NCI-H2107 treated with DMSO at 0.1 percent for 48 hours (cell line): ENCODE measurements at regions not wholly inside any gene's neighbourhood (a gene's known extent, or its start where the extent isn't known, plus 50 kb on each side); places are given as distances from the start of the nearest gene placed in this dataset.

Source experiments
- DNase-seq: peaks from one replicate; lab custom pipeline; 2025; ENCODE audit not compliant: unreplicated experiment; lab: John Stamatoyannopoulos, UW

DNA sequence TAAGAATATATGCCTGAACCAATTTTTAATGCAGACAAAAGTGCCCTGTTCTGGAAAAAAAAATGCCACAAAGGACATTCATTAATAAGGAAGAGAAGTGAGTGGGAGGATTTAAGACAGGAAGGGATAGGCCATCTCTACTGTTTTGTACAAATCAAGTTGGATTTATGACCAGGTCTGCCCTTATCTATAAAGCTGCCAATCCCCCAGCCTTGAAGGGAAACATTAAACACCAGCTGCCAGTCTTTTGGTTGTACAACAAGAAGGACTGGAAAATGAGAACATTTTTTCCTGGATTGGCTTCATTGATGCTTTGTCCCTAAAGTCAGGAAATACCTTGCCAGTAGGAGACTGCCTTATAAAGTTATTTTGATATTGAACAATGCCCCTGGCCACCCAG, 444.0 kb downstream of the NPHP4 start:
- no peak for DNase-seq

DNA sequence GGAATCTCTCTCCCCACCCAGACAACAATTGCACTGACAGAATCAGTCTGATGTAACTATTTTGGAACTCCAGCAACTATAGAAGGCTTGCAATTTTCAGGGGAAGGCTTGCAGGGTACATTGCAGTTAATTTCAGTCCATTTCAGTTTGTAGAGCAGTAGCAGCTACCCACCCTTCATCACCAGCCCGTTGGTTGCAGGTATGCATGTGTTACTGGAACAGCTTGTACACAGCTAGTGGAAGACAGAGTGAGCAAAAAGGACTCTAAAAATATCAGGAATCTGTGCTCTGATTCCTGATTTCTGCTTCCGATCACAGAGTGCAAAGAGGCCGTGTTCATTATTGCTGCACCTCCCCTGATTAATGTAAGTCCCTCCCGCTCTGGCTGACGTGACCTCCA, 449.0 kb downstream of the NPHP4 start:
- DNase-seq = no peak

DNA sequence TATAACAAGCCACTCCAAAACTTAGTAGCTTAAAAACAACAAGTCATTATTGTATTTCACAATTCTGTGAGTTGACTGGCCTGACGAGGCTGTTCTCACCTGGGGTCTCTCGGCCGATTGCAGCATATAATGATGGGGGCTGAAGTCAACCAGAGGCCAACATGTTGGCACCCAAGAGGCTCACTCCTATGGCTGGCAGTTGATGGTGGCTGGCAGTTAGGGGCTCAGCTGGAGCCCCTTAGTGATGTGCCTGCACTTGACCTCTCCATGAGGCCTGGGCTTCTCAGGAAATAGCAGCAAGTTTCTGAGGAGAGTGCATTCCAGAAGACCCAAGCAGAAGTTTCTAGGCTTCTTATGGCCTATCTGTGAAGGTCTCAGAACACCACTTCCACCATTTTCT, 459.4 kb downstream of the NPHP4 start:
- no peak for DNase-seq

DNA sequence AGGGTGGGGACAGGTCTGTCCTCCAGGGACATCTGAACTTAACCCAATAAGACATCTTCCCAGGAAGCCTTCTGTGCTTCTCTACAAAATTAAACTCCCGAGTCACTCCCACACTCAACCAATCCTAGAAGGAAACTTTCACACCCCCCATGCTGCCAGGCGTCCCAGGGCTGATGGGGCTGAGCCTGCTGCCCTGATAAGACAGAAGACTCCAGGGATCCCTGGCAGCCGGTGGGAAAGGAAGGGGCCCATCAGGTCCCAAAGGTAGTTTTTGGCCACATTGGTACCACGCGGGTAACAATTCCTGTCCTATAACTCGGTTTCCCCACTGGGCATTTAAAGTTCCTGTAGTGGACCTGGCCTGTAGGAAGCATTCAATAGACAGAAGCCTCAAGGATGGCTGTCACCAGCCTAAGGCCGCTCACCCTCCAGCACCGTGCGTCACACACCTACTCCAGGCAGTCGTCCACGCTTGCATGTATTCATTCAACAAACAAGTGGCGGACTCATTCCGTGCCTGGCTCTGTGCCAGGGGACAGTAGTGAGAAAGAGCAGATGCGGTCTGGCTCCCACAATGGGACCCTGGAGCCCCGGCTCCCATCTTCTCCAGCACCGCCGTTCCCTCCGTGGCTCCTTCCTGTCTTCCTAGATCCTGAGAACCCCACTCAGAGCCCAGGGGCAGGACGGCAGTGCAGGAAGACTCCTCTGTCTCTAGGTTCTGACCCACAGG, 465.2 kb downstream of the NPHP4 start:
- DNase-seq = no peak

DNA sequence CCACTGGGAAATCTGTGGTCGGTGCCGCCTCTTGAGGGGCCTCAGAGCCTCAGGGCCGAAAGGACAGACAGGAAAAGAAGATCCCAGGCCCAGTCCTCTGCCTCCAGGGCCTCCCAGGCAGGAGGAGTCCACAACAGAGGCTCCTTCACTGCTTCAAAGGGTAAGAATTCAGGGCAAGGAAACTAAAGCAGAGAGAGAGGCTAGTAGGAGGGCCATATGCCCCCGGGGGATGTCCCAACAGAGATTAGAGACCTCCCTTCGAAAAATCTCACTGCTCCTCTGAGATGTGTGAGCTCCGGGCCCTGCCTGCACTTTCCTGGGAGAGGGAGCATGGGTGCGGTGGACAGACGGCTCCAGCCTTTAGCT, 465.9 kb downstream of the NPHP4 start:
- DNase-seq = no peak

DNA sequence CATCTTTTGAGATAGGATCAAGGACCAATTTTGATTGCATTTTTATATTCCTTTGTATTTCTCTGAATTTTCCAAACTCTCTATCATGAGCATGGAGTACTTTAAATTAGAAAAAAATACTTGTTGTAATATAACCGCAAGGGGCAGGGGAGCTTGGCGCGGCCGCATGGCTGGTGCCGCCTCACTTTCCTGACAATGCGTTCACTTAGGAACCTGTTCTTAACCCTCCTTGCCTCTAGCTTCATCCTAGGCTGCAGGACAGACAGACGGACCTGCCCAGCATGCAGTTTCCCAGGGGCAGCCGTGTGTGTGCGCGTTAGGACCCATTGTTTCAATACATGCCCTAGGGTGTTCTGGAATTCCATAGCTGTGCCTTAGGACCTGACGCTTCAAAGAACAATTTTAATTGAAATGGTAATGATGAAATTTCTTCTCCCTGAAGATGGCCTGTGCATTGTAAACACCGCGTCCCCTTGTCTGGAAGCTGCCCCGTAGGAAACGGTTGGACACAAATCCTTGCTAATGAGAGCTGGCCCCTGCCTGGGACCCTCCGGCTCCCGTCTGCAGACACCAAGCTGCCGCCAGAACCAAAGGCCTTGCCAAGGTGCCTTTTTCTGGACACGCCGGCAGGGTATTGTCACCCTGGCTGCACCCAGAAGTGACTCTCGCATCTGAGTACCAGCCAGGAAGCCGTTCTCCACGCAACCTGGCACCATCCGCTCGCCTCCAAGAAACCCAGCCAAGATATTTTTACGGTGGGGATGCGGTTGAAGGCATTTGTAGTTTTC, 466.4 kb downstream of the NPHP4 start:
- DNase-seq = no peak

DNA sequence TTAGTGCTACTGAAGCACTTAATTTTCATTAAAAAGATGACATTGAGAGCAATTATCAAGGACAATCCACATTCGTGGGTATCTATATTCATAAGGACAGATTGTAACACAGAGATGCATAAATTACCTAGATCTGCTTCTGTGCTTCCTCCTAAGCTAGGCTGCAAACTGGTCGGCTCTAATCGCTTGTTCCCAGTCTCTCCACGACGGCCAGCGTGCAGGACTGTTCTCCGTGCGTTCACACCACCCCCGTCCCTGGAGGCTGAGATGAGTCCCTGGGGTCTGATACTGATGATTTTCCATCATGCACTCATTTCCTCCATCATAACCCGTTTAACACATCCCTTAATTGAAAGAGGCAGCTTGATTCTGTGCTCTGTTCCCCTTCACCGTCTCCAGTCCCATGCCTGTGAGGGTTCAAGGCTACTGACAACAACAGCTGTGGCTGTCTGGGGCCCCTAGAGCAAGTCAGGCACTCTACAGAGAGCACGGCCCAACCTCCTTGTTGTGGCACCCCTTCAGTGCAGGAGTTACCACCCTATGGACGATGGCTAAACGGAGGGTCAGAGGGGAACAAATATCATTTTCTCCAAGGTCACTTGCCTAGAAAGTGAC, 469.6 kb downstream of the NPHP4 start:
- no peak for DNase-seq

DNA sequence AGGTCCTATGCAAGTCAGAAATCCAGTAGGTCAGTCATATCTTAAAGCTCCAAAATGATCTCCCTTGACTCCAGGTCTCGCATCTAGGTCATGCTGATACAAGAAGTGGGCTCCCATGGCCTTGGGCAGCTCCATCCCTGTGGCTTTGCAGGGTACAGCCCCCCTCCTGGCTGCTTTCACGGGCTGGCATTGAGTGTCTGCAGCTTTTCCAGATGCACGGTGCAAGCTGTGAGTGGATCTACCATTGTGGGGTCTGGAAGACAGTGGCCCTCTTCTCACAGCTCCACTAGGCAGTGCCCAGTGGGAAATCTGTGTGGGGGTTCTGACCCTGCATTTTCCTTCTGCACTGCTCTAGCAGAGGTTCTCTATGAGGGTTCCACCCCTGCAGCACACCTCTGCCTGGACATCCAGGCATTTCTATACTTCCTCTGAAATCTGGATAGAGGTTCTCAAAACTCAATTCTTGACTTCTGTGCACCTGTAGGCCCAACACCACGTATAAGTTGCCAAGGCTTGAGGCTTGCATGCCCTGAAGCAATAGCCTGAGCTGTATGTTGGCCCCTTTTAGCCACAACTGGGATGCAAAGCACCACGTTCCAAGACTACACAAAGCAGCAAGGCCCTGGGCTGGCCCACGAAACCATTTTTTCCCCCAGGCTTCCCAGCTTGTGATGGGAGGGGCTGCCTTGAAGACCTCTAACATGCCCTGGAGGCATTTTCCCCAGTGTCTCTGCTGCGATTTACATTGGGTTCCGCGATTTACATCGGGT, 472.7 kb downstream of the NPHP4 start:
- DNase-seq = no peak

DNA sequence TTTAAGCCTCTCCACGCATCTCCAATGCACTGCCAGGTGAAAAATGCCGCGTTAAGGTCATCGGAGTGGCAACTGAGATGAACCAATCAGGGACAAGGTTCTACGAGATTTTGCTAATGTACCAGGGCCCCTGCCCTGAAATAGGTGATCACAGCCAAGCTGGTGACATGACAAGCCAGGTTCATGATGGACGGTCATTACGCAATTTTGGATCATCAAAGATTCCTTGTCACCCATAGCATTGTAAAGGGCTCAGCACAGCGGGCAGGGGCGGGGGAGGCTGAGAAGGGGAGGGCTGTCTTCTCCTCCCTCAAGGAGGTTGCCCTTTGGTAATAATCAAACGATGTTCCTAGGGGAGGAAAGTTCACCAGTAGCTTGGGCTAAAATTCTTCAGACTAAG, 475.5 kb downstream of the NPHP4 start:
- DNase-seq = no peak

DNA sequence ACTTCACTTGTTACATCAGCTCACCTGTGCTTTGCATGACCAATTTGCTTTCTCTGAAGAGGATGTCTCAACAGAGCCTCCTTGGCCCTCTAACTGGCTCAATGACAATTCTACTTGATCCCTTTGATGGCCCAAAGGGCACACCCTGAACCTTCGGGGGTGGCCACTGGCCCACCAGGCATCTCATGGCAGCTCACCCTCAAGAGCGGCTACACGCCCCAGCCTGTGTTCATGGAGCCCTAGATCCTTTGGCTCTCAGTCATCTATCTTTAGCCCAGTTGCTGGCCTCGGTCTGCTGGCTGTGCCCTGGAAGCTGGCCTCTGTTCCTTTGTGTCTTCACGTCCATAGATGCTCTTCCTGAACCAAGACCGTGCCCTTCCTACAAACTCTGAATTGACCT, 476.7 kb downstream of the NPHP4 start:
- no peak for DNase-seq

DNA sequence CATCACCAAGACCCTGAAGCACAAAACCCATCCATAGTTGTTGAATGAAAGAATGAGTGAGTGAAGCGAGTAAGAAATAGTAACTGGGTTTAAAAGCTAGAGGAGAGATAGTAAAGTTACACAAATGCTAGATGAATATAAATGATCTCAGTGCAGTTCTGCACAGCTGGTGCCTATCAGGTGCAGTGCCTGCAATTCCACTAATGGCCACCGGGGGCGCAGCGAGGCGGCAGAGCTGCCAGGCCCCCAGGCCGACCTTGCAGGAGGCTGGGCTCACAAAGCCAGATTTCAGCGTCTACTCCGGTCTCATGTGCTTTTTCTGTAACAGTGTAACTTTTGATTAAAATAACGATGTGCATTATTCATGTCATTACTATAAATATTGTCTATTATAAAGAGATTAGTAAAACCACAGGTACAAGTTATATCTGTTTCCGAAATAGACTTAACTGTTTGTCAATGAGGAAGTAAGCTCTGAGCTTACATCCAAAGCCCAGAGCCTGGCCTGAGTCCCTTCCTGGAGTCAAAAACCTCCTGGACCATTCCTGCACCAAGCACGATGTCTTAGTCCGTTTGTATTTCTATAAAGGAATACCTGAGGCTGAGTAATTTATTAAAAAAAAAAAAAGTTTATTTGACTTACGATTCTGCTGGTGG, 477.6 kb downstream of the NPHP4 start:
- DNase-seq = no peak

DNA sequence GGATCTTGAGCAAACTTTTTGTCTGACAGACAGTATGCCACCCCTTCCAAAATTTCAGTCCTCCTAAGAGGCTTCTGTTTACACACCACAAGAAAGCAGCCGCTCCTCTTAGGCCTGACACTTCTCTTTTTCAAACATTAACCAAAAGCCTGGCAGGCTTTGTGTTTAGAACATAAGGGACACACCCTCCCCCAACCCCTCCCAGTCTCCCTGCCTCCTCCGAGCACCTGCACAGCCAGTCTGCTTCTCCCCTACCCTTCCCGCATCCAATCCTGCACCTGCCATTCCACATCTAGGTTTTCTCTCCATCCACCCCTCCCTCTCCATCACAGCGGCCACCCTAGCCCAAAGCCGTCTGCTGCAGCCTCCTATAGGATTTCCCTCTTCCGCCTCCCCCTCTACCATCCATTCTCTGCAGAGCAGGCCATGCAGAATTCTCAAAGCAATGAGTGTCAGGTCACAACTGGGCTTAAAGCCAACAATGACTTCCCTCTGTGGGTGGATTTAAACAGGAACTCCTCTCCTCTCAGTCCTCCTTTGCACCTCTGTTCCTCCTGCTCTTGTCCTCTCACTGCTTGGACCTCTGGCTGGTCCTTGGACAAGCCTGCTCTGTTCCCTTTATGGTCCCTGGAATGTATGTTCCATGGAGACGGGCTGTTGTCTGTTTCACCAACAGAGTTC, 478.2 kb downstream of the NPHP4 start:
- DNase-seq = peak; percentile 10

DNA sequence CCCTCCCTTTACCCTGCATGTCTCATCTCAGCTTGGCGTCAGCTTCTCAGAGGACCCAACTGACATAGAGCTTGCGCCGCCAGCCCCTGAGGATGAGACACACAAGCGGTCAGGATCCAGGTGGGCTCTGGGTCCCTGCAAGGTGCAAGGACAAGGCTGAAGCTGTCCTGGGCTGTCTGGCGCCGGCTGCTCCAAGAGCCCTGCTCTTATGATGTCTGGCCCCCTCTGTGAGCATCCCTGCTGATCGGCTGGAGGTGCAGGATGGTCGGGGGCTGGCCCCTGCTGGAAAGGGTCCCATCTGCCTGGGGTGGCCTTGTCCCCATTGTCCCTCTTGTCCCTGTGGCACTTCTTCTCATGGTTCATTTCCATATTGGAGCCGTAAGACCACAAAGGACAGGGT, 479.0 kb downstream of the NPHP4 start:
- DNase-seq = no peak

DNA sequence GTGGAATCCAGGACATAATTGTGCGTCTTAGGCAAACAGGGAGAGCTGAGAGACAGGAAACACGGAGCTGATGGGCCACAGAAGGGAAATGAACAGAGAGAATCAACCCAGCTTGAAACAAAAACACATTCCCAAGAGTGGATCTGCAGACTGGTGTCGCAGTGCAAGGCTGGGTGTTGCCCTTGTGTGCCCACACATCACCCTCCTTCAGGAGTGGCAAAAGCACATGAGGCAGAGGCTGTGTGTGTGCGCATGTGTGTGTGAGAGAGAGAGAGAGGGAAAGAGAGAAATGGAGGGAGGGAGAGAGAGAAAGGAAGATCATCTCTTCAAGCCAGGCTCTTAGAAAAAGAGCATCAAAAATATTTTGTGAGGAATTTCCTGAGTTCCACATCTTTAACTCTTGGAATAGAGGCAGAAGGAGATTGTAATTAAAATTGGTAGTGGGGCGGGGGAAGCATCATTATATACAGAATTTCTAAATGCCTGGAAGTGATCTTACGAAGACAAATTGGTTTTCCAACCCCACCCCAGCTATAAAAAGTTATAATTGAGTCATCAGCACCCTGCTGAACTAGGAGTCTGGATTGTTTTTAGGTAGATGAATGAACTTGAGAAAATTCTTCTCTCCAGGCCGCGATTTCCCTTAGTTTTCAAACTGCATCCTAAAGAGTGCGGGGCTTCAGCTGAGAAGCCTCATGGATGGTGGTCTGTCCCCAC, 480.7 kb downstream of the NPHP4 start:
- no peak for DNase-seq

DNA sequence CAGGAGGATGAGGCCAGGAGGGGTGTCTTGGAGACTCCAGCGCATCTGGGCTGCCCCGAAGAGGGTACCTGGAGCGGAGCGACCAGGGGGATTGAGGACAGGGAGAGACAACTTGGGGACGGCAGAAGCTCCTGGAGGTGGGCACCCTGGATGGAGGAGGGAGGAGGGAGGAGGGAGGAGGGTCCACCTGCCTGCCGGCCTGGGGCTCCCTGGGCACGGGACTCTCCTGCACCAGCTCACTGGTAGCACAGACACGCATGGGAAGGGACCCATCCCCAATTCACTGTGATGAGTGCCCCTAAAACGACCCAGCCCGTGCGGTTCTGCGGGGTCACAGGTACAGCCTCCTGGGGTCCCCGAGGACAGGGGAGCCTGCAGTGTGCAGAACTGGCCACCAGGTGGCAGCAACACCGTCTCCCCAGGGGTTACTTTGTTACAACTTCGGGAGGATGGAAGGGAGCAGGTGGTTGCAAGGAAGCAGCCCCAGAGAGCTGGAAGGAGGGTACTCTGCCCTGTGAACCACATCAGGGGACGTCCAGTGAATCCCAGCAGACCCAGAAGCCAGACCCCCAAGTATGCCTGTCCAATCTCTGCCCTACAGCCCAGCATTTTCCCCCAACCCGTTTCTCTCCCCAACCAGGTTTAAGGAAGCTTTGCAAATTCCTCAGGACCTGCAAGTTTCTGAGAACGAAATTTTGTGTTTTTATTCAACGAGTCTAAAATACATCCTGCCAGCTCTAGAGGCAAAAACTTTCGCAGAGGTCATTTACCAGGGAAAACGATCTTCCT, 482.4 kb downstream of the NPHP4 start:
- DNase-seq = no peak

DNA sequence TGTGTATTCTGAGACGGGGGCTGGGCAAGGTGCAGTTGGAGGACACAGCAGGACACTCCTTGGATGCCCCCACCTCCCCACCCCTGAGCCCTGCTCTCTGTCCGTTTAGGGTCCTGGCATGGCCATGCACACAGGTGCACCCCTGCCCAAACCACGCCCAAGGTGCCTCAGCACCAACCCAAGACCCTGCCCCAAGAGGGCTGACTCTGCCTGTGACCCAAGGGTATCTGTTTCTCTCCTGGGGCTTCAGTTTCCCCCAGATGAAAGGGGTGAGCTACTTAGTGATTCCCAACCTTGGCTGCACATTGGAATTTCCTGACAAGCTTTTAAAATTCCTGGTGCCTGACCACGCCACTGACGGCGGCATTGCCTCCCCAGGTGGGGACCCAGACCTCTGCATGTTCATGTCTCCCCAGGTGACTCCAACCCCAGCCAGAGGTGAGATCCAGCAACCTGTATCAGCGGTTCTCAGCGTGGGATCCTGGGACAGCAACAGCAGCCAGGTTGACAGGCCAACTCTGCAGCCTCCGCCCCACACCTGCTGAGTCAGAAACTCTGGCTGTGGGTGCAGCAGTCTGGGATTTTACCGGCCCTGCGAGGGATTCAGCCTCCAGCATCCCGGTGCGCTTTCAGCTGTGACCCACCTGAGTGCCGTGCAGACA, 483.4 kb downstream of the NPHP4 start:
- no peak for DNase-seq

DNA sequence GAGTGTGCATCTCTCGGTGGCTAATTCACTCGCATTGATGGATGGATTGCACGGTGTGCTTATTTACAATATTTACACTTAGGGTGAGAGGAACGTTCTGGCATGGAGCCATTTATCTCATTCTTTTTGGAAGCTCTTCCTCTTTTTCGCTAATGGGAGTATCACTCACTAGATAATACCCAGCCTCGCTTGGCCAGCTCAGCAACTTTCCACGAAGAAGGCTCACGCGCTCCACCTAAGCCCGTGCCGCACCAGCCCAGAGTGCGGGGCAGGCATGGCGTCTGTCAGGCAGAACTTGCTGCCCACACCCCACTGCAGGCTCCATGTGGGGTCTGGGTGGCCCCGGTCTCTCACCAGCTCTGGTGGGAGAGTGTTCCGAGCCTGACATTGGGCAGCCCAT, 484.9 kb downstream of the NPHP4 start:
- no peak for DNase-seq

DNA sequence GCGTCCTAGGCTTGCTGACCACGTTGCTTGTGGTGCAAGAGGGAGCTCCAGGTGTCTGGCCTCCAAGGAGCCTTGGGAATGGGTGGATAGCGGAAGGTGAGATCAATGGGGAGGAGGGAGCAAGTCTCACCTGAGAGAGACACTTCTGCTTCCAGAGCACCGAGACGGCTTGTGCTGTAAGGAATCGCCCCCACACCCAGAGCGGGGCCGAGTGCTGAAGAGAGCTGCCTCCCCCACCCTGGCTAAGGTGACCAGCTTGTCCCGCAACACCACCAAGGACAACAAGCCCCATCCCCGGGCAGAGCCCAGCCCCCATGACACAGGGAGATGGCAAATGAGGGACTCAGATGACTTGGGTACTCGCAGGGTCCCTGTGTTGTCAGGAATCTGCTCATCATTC, 485.6 kb downstream of the NPHP4 start:
- no peak for DNase-seq

DNA sequence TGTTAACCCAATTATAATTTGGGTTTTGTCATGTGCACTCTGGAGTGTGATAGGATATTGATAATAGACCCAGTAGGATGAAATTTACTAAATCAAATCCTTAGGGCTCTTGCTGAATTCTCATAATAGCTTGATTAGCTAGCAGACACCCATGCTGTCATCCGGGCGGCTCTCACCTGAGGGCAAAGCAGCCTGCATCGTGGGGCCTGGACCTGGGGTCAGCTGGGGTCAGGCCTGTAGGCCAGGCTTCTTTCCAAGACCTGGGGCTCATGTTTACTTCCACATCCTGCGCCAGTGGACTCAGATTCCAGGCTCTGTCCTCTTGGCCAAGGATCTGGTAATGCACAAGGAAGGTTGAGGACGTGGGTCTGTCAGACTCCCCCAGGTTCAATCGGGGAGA, 486.3 kb downstream of the NPHP4 start:
- DNase-seq = no peak
